Fibroblast of skin of left quadriceps (primary cell): ENCODE measurements at regions not wholly inside any gene's neighbourhood (a gene's known extent, or its start where the extent isn't known, plus 50 kb on each side); places are given as distances from the start of the nearest gene placed in this dataset.
"Not testable (repeated sequence)": the region's sequence is repeated elsewhere in the genome, so short reads cannot be mapped to it uniquely, and the experiment has no call there.

Experiments used
- DNase-seq, 2 experiments: peaks; one replicate each; pipeline ENCODE4 v3.0.0-alpha.2; 2013; ENCODE audit warnings: low read depth in 2 of 2

DNA sequence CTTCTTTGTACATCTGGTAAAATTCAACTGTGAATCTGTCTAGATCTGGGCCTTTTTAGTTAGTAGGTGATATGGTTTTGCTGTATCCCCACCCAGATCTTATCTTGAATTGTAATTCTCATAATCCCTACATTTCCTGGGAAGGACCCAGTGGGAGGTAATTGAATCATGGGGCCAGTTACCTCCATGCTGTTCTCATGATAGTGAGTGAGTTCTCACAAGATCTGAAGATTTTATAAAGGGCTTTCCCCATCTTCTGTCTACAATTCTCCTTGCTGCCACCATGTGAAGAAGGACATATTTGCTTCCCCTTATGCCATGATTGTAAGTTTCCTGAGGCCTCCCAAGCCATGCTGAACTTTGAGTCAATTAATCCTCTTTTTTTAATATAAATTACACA lies 410.4 kb upstream of the EPHA7 start:
- not testable (repeated sequence) for DNase-seq

DNA sequence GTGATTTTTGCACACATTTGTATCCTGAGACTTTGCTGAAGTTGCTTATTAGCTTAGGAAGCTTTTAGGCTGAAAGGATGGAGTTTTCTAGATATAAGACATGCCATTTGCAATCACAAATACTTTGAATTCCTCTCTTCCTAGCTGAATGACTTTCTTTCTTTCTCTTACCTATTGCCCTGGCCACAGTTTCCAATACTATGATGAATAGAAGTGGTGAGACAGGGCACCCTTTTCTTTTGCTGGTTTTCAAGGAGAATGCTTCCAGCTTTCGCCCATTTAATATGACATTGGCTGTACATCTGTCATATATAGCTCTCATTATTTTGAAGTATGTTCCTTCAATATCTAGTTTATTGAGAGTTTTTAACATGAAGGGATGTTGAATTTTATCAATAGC lies 409.6 kb upstream of the EPHA7 start:
- DNase-seq = no peak

GRCh38 chr6:93828553-93828952 lies 409.2 kb upstream of the EPHA7 start:
- DNase-seq = no peak

GRCh38 chr6:93827728-93828127 lies 408.4 kb upstream of the EPHA7 start:
- no peak for DNase-seq

GRCh38 chr6:93825950-93826349 lies 406.6 kb upstream of the EPHA7 start:
- no peak for DNase-seq

DNA sequence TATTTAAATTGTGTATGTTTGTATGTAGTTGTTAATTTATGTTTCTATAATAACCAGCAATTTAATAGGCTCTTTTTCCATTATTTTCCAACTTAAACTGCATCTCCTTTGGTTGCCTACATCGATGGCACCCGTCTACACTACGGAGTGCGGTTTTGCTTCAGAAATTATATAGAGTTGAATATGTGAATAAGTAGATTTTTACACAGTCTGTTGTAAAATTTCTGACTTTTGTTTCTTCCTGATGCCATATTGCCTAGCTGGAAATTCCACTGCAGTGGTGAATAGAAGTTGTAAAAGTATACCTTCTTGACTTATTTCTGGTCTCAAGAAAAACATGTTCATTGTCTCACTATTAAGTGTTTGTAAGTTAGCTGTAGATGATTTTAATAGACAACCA lies 404.1 kb upstream of the EPHA7 start:
- DNase-seq = no peak

- DNase-seq = no peak
These were observed 403.3 kb upstream of the EPHA7 start for GRCh38 chr6:93822434-93823265.

DNA sequence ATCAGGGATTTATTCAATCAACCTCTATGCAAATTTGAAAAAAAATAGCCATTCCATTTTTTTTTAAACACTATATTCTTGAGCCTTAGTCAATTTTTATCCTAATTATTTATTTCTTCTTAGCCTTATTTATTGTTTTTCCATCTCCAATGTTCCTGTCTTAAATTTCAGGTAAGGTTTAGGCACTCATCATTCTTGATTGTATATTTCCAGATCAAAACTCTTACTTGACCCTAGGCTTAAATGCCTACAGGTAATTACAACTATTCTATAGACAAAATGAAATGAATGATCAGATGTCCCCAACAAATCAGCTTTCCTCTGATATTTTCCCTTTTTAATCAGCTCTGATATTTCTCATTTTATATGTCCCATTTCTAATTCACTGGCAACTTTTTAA lies 402.6 kb upstream of the EPHA7 start:
- no peak for DNase-seq

GRCh38 chr6:93820465-93821082 lies 401.2 kb upstream of the EPHA7 start:
- no peak for DNase-seq

DNA sequence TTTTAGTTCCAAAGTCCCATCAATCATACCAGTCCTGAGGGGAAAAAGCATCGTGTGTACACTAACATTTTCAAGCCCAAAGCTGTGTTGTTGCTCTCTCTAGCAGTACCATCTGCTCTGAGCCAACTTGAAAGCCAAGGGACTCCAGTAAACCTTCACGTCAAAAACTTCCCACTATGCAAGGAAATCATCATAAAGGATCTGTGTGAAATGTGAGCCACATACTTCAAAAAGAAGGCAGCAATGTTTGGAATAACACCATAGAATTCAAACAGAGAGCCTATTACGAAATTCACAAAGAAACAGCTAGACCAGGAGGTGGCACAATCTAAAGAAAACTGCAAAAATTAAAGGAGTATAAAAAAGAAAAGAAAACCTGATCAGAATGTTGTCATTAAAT lies 399.8 kb upstream of the EPHA7 start:
- DNase-seq = no peak

GRCh38 chr6:93817937-93818336 lies 398.6 kb upstream of the EPHA7 start:
- no peak for DNase-seq

DNA sequence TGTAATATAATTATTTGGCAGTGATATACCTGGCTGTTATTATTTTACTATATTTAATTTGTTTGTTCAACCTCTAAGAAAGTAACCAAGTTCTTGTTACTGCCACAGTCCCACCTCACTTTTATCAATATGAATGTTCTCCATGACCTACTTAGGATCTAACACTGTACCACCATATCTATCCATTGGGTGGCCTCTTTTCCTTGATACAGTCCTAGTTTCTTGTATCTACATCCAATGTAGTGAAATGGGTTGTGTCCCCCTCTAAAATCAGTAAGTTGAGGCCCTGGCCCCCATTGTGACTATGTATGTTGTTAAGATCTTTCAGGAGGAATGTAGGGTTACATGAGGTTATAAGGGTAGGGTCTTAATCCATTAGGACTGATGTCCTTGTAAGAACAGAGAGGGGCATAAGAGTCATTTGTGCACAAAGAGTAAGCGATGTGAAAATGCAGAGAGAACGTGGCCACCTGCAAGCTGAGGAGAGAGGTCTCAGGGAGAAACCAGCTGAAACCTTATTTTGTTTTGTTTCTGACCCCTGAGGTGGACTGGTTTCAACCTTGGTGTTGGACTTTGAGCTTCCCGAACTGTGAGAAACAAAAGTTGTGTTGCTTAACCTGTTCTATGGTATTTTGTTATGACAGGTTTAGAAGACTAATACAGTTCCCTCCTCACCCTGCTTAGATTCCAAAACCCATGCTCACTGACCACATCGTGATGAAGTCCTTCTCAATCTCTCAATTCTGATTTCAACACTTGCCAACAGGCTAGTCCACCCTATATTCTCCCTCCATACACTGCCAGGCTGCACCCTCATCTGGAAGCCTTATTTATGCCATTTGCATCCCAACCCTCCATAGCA lies 387.3 kb upstream of the EPHA7 start:
- no peak for DNase-seq

GRCh38 chr6:93801101-93801847 lies 381.9 kb upstream of the EPHA7 start:
- no peak for DNase-seq

DNA sequence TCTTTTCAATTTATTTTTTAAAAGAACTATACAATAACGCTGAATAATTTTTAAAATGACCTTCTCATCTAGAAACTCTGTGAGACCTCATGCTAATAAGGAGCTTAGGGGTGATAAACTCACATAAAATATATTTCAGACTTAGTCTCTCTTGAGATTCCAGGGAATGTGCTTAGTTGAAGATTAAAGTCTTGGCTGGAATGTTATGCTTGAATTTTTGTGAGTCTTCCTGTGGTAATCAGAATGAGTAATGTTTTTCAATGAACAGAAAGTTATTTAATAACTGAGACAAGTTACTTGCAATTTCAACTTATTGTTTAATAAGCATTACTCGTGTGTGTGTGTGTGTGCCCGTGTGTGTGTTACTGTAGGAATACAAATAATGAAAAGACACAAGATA lies 379.9 kb upstream of the EPHA7 start:
- DNase-seq = no peak

DNA sequence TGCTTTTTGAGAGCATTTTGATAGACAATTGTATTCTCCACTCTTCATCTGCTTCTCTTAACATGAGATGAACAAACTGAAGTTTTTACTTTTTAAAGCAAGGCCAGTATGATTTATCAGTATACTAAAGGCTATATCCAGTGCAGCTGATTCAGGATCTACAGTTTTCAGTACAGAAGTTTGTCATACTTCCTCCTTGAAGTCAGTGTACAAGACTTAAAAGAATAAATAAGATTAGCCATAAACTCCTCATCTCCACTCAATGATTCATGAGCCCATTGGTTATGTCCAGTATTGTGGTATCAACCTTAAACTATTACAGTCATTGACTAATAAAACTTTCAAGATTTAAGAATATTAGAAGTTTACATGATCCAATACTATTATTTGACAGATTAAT lies 374.8 kb upstream of the EPHA7 start:
- DNase-seq = no peak

DNA sequence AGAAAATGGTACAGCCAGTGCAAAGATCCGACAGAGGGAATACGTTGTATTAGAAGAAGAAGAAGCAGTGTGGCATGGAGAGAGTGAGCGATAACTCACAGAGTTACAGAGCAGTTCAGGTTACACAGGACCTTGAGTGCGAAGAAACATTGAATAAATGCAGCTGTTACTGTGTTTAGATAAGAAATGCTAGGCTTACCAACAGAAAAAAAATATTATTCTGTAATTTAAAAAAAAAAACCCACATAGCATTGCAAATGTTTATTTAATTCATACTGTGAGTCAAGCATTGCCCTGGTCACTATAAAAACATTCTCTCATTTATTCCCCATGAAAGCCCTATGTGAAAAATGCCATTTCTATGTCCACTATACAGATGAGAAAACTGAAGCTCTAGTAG lies 373.4 kb upstream of the EPHA7 start:
- no peak for DNase-seq

- DNase-seq = no peak
These were observed 371.6 kb upstream of the EPHA7 start for GRCh38 chr6:93790981-93791380.

DNA sequence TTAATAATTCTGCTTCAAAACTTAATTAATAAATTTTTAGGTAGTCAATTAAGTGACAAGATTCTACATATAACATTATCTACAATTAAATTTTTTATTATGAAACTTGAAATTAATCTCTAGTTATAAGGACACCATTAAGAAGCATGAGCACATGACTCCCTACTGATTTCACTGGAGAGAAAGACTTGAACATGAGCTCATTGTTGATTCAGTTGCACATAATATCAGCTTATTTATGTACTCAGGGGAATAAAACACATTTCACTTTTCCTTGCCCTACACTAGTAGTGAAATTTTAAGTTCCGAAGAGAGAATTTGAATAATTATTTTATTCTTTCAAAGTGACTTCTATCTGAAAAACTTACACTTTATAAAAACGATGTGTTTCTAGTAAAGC lies 370.2 kb upstream of the EPHA7 start:
- no peak for DNase-seq

GRCh38 chr6:93787841-93788240 lies 368.5 kb upstream of the EPHA7 start:
- no peak for DNase-seq

DNA sequence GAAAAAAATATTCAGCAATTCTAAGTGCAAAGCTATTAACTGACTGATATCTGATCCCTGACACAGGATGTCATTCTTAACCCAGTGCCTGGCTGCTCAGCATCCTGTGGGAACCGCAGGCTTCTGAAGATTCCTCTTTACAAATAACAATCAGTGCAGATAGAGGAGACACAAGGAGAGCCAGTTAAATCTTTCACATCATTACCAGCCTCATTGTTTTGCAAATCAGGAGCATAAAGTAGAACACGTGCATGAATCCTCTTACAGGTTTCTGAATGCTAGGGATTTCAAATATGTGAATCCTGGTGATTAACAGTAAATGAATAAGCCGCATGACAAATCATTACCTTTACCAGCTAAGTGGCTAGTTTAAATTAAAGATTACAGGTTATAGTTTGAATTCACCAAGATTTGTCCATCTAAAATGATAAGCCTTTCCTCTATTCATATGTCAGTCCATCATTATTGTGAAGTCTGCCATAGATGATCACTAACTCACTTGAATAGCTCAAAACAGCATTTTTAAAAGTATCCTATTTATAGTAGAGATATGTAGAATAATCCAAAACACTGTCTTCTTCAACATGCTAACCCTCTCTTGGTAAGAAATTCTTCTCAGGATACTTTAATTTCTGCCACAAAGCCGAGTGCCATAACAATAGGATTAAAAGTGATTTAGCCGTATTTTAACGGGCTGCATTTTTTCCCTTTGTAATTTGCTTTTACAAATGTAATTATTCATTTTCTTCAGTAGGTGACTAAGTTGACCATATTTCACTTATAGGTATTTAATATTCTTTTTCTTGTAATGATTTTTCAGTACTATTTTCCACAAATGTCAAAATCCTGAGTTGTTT lies 367.3 kb upstream of the EPHA7 start:
- DNase-seq = no peak

GRCh38 chr6:93785694-93786030 lies 366.3 kb upstream of the EPHA7 start:
- no peak for DNase-seq
